GM21447 (cell line): ENCODE measurements at regions not wholly inside any gene's neighbourhood (a gene's known extent, or its start where the extent isn't known, plus 50 kb on each side); places are given as distances from the start of the nearest gene placed in this dataset.
"Not testable (repeated sequence)": the region's sequence is repeated elsewhere in the genome, so short reads cannot be mapped to it uniquely, and the experiment has no call there.

Experiments
- ATAC-seq: cut with Tn5 transposase; IDR thresholded peaks from one replicate; pipeline ENCODE4 v1.9.1; 2021; ENCODE audit not compliant: unreplicated experiment

GRCh38 chr12:61188801-61189595, 1071.2 kb upstream of the USP15 start:
- no peak for ATAC-seq

GRCh38 chr12:61213646-61214045, 1046.6 kb upstream of the USP15 start:
- no peak for ATAC-seq

GRCh38 chr12:61220337-61220736, 1039.9 kb upstream of the USP15 start:
- no peak for ATAC-seq

- no peak for ATAC-seq
Measured at GRCh38 chr12:61232040-61232439, 1028.2 kb upstream of the USP15 start.

- ATAC-seq, result no peak
Measured at GRCh38 chr12:61250303-61250702, 1009.9 kb upstream of the USP15 start.

- no peak for ATAC-seq
Measured at GRCh38 chr12:61251076-61251475, 1009.1 kb upstream of the USP15 start.

GRCh38 chr12:61254225-61254624, 1006.0 kb upstream of the USP15 start:
- ATAC-seq, result no peak

- ATAC-seq, result not testable (repeated sequence)
Measured at GRCh38 chr12:61264294-61264693, 995.9 kb upstream of the USP15 start.

GRCh38 chr12:61267474-61267873, 992.7 kb upstream of the USP15 start:
- no peak for ATAC-seq

GRCh38 chr12:61272441-61272840, 987.8 kb upstream of the USP15 start:
- no peak for ATAC-seq

GRCh38 chr12:61282790-61283575, 977.2 kb upstream of the USP15 start:
- ATAC-seq, result no peak

- ATAC-seq, result no peak
Measured at GRCh38 chr12:61290473-61290872, 969.7 kb upstream of the USP15 start.

- ATAC-seq, result no peak
Measured at GRCh38 chr12:61291647-61292046, 968.6 kb upstream of the USP15 start.

GRCh38 chr12:61294011-61294410, 966.2 kb upstream of the USP15 start:
- ATAC-seq, result not testable (repeated sequence)

- ATAC-seq, result no peak
Measured at GRCh38 chr12:61301817-61302216, 958.4 kb upstream of the USP15 start.

GRCh38 chr12:61302282-61302681, 957.9 kb upstream of the USP15 start:
- ATAC-seq, result no peak

GRCh38 chr12:61308220-61308619, 952.0 kb upstream of the USP15 start:
- no peak for ATAC-seq

- ATAC-seq, result no peak
Measured at GRCh38 chr12:61311413-61311812, 948.8 kb upstream of the USP15 start.

- no peak for ATAC-seq
Measured at GRCh38 chr12:61348871-61349270, 911.3 kb upstream of the USP15 start.

- ATAC-seq, result no peak
Measured at GRCh38 chr12:61355105-61355504, 905.1 kb upstream of the USP15 start.

- ATAC-seq, result no peak
Measured at GRCh38 chr12:61356485-61356884, 903.7 kb upstream of the USP15 start.

- no peak for ATAC-seq
Measured at GRCh38 chr12:61357496-61357895, 902.7 kb upstream of the USP15 start.
